NCI-H526 (cell line): ENCODE measurements at regions not wholly inside any gene's neighbourhood (a gene's known extent, or its start where the extent isn't known, plus 50 kb on each side); places are given as distances from the start of the nearest gene placed in this dataset.

Experiments used
- DNase-seq, 2 experiments: peaks; one replicate each; lab custom pipeline; 2025; lab: John Stamatoyannopoulos, UW

DNA sequence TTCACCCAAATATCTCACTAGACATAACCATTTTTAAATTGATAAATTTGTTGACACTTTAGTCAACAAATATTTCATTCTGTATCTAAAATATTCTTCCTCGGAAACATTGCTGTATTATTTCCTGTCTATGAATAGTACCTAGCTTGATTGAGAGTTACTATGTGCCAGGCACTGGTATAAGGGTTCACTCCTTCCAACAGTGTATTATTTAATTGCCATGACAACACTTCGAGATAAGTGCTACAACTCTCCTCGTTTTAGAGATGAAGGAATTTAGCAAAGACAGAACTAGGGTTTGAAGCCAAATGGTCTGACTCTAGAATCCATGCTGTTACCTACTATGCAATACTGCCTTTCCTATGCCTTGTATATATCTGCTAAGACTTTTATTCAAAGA, 287.2 kb downstream of the YTHDC2 start:
- DNase-seq = no peak

DNA sequence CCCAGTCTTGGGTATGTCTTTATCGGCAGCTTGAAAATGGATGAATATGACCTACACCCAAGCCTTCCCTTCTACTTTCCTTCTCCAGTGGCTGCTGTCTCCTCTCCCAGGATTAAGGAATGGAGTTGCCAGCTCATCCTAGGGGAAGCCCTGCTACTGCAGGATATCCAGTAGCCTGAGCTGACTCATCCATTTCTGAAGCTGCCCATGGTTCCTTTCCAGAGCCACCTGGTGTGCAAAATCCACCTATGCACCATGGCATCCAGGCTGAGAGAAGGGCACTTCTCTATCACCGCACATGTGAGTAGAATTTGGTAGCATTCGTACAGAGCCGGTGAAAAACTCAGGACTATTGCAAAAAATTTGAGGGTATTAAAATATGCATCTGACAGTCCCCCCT, 290.8 kb downstream of the YTHDC2 start:
- DNase-seq = no peak

DNA sequence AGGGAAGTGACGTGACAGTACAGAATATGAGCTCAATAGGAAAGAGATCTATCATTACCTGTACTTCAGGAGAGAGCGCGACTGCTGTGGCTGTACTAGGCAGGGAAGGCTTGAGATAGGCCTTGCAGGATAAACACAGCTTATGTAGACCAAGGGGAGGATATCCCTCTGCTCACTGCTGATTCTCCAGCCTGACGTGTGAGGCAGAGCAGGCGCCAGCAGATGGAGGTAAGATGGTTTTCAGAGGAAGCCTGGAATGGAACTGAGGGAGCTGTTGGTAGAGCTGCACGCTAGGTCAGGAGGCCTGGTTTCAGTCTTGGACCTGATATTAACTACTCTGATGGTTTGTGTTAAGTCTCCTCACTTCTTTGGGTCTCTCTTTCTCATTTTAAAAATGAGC, 291.4 kb downstream of the YTHDC2 start:
- no peak for DNase-seq

DNA sequence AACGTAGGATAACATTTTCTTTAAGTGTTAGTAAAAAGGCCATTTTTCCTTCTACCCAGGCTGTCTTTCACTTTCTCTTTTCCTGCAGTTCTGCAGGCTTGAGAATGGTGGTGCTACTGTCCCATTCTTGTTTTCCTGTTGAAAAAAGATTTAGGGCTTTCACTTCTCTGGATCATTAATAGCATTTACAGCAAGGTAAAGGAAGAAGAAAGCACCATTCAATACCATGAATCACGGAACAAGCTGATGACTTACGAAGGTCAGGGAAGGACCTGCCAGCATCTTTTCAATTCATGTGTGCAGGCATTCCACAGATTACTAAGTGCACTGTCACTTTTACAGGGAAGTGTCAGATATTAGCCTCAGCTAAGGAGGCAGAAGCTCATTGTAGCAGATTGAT, 292.8 kb downstream of the YTHDC2 start:
- DNase-seq = no peak

DNA sequence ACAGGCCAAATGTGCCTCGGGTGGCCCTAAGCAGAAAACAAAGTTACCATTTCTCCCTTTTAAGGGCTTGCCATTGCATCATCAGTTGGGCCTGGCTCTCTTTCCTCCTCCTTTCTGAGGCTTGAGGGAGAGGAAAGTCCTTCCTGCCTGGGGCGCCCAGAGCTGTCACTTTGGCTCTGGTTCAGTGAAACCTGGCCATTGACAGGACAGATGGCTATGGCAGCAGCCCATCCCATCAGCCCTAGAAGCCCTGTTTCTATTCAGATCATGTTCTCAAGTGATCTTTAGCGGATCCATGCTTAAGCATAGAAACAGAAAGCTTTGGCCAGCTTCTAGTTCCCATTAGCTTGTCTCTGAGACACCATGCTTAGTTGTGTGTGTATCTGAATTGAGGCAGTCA, 293.4 kb downstream of the YTHDC2 start:
- DNase-seq = no peak

DNA sequence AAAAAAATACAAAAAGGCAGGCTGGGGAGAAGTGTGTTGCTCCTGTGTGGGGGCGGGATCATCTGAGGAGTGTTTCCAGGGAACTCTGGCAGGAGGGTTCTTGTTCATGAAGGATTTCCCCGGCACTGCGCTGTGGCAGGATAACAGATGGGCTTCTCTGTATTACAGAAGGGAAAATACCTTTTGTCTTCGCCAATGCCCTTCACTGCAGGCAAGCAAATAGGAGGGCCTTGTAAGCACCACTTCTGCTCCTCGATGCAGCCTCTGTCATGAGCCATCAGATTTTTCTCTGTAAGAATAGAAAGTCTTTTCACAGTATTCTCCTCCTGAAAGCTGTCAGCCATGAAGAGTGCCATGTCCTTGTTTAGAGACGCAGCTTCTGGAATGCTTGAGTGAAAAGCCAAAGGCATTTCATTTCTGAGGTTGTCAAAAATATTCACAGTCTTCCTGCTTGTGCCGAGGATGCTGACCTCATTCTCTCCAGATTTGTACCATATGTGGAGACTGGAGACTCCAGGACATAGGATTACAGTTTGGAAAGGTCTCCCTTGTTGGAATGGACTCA, 294.0 kb downstream of the YTHDC2 start:
- no peak for DNase-seq

DNA sequence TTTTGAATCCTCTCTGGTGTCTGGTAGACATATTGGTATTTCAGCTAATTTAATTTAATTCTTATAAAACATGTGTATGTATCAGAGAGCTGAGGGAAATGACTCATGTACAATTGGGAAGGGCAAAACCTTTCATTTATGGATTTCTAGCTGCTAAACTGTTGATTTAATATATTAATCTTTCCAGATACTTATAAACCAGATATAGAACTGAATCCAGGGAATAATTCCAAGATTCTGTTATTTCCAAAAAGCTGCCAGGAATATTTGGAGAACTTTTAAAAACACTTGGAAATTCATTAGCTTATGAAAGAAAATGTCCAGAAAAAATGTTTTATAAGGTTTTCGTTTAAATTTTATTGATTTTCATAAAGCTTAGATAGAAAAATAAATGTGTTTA, 295.5 kb downstream of the YTHDC2 start:
- DNase-seq = no peak

DNA sequence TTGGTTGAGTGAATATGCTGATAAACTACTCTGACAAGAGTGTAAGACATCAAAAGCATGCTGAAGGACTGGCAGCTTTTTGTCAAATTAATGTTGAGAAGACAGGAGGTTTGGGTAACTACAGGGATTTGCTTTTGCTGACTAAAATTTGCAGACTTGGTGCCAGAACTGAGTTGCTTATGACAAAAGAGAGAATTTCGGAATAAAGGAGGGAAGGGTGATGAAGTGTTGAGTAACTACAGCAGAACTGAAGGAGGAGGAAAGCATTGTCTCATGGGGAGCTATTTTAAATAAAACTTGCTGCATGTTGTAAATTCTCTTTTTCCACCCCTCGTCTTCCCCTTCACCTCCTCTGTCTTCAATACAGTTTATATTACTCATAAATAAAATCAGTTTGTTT, 296.1 kb downstream of the YTHDC2 start:
- no peak for DNase-seq

DNA sequence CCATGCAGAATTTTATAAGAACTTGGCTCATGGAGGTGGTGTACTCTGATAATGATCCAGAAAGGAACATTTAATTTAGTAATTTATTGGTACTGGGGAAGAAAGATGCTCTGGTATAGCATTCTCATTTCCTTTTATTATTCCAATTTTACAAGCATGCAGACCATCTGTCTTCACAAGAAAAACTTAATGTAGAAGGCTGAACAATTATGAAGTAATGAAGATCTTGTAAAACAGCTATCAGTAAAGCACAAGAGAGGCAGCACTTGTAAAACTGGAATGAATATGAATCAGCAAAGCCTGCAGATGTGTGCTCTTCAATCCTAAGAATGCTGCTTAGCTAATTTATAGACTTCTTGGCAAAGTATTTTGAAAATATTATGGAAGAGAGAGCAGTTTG, 300.0 kb downstream of the YTHDC2 start:
- DNase-seq = no peak

DNA sequence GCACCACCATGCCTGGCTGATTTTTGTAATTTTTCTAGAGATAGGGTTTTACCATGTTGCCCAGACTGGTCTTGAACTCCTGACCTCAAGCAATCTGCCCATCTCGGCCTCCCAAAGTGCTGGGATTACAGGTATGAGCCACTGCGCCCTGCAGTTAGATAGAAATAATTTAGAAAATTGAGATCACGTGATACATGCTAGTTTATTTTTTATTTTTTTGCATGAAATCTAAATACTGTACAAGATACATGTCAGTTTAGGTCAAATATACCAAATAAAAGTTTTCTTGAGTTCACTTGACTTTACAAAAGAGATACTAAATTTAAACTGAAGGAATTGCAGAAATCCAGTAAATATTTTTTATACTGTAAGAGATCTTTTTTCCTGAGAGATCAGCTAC, 304.2 kb downstream of the YTHDC2 start:
- DNase-seq = no peak

DNA sequence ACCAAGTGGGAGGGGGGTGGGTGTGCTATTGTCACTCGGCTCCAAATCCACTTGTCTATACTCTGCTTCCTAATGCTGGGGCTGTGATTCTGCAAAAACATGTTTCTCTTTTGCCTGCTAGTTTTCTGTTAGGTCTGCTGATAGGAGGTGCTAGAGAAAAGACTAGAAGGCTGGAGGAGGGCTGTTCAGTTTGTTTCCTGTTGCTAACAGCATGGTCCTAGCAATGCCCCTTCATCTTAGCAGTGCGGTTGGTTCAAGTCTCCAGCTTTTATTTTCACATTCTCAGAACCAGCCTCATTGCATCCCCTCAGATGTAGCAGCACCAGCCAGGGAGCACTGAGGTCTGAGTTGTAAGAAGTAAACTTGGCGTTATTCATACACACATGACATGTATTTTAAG, 310.2 kb downstream of the YTHDC2 start:
- DNase-seq = no peak

DNA sequence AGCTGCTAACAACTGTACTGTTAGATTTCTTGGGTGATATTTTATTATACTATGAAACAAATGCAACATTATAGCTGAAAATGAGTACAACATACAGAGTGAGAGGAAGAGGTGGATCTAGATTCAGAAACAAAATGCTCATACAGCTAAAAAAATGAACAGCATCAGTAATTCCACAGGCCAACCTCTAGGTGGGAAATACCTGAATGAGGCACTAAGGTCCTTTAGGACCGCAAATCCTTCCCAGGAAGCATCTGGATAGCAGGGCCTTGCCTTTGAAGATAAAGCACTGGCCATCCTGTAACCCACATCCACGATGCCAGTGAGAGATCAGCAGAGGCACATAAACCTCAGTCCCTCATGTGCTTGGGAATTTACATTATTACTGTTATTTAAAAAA, 310.8 kb downstream of the YTHDC2 start:
- no peak for DNase-seq

DNA sequence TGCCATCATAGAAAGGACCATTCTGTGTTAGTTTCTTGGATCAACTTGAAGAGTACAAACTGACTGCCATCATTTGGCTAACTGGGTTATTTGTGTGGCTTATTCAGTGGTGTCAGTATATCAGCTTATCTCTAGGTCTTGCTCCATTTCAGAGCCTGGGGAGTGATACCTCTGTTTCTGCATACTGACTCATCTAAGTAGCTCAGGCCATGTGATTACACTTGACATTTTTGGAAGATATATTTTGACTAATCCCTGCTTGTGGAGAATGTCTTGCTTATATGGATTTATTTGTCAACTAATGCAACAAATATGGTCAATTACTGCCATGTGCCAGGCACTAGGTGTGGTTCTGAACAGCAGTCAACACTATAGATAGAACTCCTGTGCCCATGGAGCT, 311.7 kb downstream of the YTHDC2 start:
- DNase-seq = no peak

DNA sequence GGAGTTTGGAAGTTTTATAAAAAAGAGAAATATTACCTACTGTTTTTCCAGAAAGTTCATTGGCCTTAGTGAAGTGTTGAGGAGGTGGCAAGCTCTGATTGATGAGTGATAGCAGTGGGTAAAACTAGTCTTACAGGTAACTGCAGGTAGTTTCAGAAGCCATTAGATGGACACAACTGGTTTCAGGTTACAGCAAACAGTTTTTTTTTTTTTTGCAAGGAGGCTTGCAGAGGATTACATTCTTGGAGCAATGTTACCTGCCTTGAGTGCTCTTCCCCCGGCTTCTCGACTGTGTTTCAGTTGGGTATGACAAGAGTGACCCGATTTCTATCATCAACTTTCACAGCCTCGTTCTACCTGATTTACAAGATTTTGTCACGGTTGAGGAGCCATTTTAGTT, 333.4 kb downstream of the YTHDC2 start:
- no peak for DNase-seq

DNA sequence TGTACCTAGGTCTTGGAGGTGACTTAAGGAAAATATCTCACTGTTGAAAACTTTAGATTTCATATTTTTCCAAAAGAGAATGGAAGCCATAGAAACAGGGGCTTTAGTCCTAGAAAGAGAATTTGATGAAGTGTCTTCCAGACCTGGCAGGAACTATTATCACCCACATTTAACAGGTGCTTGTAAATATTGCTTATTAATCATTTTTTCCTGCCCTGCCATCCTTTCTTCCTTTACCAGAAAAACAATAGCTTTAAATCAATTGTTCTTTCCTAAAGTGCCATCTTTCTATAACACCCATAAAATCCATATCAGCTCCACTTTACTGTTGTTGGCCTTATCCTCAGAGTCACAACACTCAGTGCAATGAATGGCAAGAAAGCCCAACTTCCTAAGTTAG, 350.9 kb downstream of the YTHDC2 start:
- DNase-seq = no peak

DNA sequence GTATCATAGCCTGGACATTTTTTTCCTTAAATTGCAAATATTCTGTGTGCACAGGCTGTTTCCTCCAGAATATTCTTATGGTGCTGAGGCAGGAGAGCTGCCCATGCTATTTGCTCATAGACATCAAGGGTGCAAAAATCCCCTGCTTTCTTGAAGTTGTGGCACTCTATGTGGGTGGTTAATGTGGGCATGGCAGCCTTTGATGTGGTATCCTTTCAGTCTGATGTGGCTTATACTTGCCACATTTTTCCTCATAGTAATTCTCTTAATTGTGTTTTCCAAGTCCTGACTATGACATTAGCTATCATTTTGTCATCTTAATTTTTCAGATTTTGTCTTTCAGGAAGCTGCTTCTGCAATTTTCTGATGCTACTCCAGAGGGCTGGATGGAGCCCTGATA, 353.3 kb downstream of the YTHDC2 start:
- DNase-seq = no peak

DNA sequence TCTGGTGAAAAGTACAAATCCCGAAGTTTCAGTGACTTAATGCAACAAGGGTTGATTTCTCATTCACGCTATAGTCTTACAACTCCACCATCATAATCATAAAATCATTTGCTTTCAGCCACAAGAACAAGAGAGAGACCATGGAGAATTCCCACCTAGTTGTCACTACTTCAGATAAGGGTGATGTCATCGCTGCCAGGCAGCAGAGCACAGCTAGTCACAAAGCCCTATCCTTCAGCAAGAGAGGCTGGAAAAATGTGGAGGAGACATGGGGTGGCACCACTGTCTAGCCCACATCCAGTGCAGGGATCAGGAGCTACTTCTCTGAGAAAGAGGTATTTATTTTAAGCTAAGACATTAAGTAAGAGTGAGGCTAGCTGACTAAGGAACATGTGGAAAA, 356.1 kb downstream of the YTHDC2 start:
- DNase-seq = no peak

DNA sequence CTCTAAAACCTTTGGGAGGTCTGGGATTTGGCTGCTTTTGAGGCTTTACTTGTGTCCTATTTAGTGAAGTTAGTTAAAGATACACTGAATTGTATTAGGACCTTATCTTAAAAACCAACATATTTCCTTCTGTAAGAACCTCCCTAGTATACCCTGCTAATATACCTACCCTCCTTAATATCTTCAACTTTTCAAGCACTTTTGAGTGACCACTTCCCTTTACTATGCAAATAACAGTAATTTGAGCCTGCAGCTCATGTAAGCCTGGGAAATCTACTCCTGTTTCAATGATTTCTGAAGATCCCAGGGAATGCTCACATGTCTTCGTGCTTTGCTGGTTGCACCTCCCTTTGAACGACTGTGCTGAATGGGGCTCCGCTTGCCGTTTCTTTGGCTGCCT, 358.5 kb downstream of the YTHDC2 start:
- DNase-seq = no peak

DNA sequence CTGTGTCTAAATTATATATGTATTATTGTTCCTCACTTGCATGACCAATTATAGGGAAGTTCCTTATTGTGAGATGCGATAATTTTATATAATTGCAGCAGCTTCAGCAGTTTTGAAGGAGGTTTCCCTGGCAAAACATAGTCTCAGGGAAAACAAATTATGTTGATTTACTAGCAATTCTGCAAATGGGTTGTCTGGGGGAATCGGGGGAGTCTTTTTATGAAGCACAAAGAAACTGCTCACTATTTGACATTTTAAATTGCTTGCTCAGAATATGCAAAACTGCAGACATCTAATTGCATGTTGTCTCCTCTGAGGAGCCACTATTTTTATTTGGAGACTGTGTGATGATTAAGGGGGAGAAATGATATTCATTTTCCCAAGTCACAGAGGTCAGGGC, 361.6 kb downstream of the YTHDC2 start:
- DNase-seq = no peak

DNA sequence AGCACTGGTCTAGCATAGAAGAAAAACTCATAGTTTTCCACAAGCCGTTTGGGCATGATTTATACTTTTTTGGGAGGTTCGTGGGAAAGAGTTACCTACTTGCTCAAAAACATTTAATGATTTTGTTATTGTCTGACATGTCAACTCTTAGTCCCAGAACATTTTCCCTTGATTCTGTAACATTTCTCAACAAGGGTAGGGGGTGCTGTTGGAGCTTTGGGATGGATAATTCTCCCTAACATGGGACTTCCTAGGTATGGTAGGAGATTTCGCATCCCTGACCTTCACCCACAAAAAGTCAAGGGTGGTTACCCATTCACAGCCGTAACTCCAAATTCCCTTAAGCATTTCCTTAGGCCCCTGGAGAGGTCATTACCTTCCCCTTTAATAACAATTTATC, 378.0 kb downstream of the YTHDC2 start:
- no peak for DNase-seq

DNA sequence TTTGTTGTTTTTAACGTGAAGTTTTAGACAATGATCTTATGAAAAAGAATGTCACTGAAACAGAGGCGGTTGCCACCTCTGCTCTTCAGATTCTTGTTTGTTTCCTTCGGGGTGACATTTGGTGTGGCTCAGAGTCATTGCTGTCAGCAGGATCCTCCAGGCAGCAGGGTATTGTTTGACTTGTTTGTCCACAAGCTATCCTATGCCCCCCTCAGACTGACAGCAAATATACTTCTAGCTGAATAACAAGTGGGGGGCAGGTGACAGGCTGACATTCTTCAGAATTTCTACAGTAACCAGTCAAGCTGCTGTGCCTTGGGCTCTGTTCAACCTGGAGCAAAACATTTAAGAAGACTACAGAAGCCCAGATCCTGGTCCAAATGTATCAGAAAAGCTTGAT, 383.3 kb downstream of the YTHDC2 start:
- DNase-seq = no peak

DNA sequence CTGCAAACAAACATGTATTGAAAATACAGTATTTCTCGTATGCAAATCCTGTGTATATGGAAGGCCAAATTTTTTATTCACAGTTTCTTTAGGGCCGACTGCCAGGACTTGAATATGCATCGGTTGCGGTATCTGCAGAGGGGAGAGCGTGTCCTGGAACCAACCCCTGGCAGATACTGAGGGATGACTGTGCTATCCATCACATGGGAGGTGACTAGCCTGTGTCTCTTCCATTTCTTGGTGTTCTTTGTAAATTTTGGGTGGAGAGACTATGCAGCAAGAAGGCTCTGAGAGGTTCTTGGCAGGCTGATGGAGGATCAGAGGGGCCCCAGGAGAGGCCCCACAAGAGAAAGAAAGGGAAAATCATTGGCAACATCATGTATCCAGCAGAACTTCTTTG, 384.3 kb downstream of the YTHDC2 start:
- no peak for DNase-seq

DNA sequence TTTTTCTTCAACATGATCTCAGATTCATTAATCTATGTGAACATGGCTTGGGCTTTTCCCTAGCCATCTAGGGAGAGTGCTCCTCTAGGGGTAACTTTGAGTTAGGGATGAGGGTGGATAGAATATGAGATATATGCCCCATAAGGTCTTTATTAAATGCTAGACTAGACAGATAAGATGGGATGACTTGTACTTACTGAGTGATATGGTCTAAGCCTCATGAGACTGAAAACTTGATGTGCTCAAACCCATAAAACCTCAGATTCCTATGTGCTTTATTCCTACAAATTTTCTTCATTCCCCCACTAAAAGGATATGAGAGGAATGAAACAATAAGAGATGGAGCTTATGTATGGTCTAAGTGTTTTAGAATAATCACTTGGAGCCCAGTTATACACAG, 386.6 kb downstream of the YTHDC2 start:
- no peak for DNase-seq

DNA sequence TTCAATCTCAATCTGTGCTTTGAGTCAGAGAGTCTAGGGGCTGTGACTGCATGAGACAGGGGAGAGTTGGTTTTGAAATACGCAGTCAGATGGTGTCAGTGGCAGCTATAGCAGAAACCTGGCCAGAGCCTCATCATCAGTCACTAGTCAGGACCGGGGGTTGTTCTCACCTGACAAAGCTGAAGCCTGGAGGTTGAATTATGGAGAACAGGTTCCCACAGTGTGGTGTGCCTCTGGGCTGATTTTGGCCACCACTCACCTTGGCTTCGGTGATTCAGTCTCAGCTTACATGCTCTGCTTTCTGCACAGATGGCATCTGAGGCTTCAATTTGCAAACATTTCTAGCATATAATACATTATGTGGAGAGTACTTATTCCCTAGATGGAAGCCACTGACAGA, 387.3 kb downstream of the YTHDC2 start:
- DNase-seq = no peak

DNA sequence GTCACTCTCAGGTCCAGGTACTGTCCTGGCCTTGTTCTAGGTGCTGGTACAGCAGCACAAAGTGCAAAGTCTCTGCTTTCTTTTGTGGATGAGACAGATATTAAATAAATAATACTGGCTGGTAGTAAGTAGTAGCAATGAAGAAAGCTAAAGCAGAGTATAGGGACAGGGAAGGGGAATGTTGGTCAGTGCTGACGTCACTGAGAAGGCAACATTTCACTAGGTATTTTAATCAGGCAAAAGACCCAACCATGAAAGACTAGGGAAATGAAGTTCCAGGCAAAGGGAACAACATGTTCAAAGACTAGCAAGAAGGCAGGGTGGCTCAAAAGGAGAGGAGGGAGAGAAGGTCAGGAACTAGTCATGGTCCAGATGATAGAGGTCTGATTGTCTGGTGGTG, 388.2 kb downstream of the YTHDC2 start:
- no peak for DNase-seq
